IMR-90 (cell line): ENCODE measurements at regions not wholly inside any gene's neighbourhood (a gene's known extent, or its start where the extent isn't known, plus 50 kb on each side); places are given as distances from the start of the nearest gene placed in this dataset.

Source experiments
- ATAC-seq: fragments of 200-7000 bp; cut with Tn5 transposase; 2 replicates; pipeline ENCODE4 v1.9.1; 2020; ENCODE audit warnings: low read depth, mild to moderate bottlenecking, moderate library complexity
- BruUV-seq: library from RNA; stranded (reverse); fragments of 400-500 nt; replicated peaks from 2 replicates; lab custom pipeline; 2021; lab: Mats Ljungman, UMichigan
- CTCF ChIA-PET: fragments of 300-600 bp; formaldehyde crosslinking; extraction: SDS; loops from one replicate; lab custom pipeline; 2021; ENCODE audit warnings: antibody characterized with exemption; lab: Yijun Ruan, JAX
- POLR2A ChIA-PET: fragments of 300-600 bp; sonication (Branson Sonifier 250); formaldehyde crosslinking; loops from one replicate; lab custom pipeline; 2022; ENCODE audit warnings: antibody characterized with exemption; ENCODE audit not compliant: unreplicated experiment; lab: Charles Lee
- DNase-seq: peaks from one replicate; pipeline ENCODE4 v3.0.0; 2013
- H2AFZ ChIP-seq: replicated peaks from 2 replicates; pipeline ENCODE3; 2013; ENCODE audit warnings: low read length, mild to moderate bottlenecking; ENCODE audit not compliant: poor library complexity
- H2AK5ac ChIP-seq: 2 replicates; pipeline ENCODE4 v1.6.1; 2013; ENCODE audit warnings: low read depth, low read length, inconsistent platforms
- H2AK9ac ChIP-seq: replicated peaks from 2 replicates; pipeline ENCODE3; 2013; ENCODE audit warnings: mild to moderate bottlenecking, low read depth, low read length, moderate library complexity; ENCODE audit not compliant: poor library complexity
- H2BK120ac ChIP-seq: 2 replicates; pipeline ENCODE4 v1.6.1; 2013; ENCODE audit warnings: low read depth, low read length, inconsistent platforms
- H2BK15ac ChIP-seq: 3 replicates; pipeline ENCODE4 v1.6.1; 2013; ENCODE audit warnings: low read depth, low read length, inconsistent platforms
- H2BK20ac ChIP-seq: 2 replicates; pipeline ENCODE4 v1.6.1; 2013; ENCODE audit warnings: low read depth, mild to moderate bottlenecking, inconsistent platforms, low read length, moderate library complexity
- H2BK5ac ChIP-seq: 2 replicates; pipeline ENCODE4 v1.6.1; 2013; ENCODE audit warnings: mild to moderate bottlenecking, low read depth, low read length, inconsistent platforms; ENCODE audit not compliant: poor library complexity, severe bottlenecking
- H3K14ac ChIP-seq: replicated peaks from 2 replicates; pipeline ENCODE4 v1.6.1; 2013; ENCODE audit warnings: low read depth, low read length, inconsistent platforms
- H3K18ac ChIP-seq: 2 replicates; pipeline ENCODE4 v1.6.1; 2013; ENCODE audit warnings: low read depth, low read length, control low read depth
- H3K23ac ChIP-seq: 2 replicates; pipeline ENCODE4 v1.6.1; 2013; ENCODE audit warnings: low read depth, low read length, inconsistent platforms
- H3K27ac ChIP-seq: 2 replicates; pipeline ENCODE4 v1.5.1; 2013; ENCODE audit warnings: mild to moderate bottlenecking, control low read depth, low read length; ENCODE audit not compliant: insufficient read depth
- H3K27me3 ChIP-seq: 2 replicates; pipeline ENCODE4 v1.6.1; 2013; ENCODE audit warnings: low read length; ENCODE audit not compliant: control insufficient read depth, insufficient read depth
- H3K36me3 ChIP-seq: 2 replicates; pipeline ENCODE4 v1.6.1; 2013; ENCODE audit warnings: low read length, mixed read lengths; ENCODE audit not compliant: control insufficient read depth, insufficient read depth
- H3K4ac ChIP-seq: 2 replicates; pipeline ENCODE4 v1.6.1; 2013; ENCODE audit warnings: low read depth, low read length, inconsistent platforms
- H3K4me1 ChIP-seq: 2 replicates; pipeline ENCODE4 v1.6.1; 2013; ENCODE audit warnings: low read length, mixed read lengths; ENCODE audit not compliant: control insufficient read depth, insufficient read depth
- H3K4me2 ChIP-seq: 2 replicates; pipeline ENCODE4 v1.6.1; 2013; ENCODE audit warnings: low read depth, mild to moderate bottlenecking, control low read depth, low read length, moderate library complexity
- H3K4me3 ChIP-seq: 2 replicates; pipeline ENCODE4 v1.5.1; 2013; ENCODE audit warnings: low read depth, mild to moderate bottlenecking, control low read depth, low read length, moderate library complexity; ENCODE audit not compliant: insufficient read depth
- H3K56ac ChIP-seq: 2 replicates; pipeline ENCODE4 v1.6.1; 2013; ENCODE audit warnings: low read length, inconsistent platforms; ENCODE audit not compliant: insufficient read depth; ENCODE audit errors: extremely low read depth
- H3K79me1 ChIP-seq, 2 experiments: 2 replicates each; pipeline ENCODE4 v1.6.1; 2013; ENCODE audit warnings: low read length in 2 of 2, inconsistent platforms in 1 of 2, low read depth in 1 of 2
- H3K9ac ChIP-seq: 2 replicates; pipeline ENCODE4 v1.6.1; 2013; ENCODE audit warnings: low read depth, low read length, control low read depth
- H3K9me1 ChIP-seq: 2 replicates; pipeline ENCODE4 v1.6.1; 2013; ENCODE audit warnings: low read length, inconsistent platforms; ENCODE audit not compliant: insufficient read depth
- H3K9me3 ChIP-seq: 2 replicates; pipeline ENCODE4 v1.6.1; 2013; ENCODE audit warnings: low read length; ENCODE audit not compliant: control insufficient read depth, insufficient read depth
- H4K20me1 ChIP-seq: 2 replicates; pipeline ENCODE4 v1.6.1; 2013; ENCODE audit warnings: low read length, inconsistent platforms; ENCODE audit not compliant: insufficient read depth
- H4K5ac ChIP-seq: 2 replicates; pipeline ENCODE4 v1.6.1; 2013; ENCODE audit warnings: mild to moderate bottlenecking, low read depth, low read length, control low read depth
- H4K8ac ChIP-seq, 2 experiments: 2 replicates each; pipeline ENCODE4 v1.6.1; 2013; ENCODE audit warnings: low read depth in 2 of 2, low read length in 2 of 2, control low read depth in 1 of 2, inconsistent platforms in 1 of 2
- H4K91ac ChIP-seq: 2 replicates; pipeline ENCODE4 v1.6.1; 2013; ENCODE audit warnings: low read depth, low read length, inconsistent platforms; ENCODE audit not compliant: insufficient read depth
- BHLHE40 ChIP-seq: fragments of 150-350 bp; IDR thresholded peaks from 2 replicates; pipeline ENCODE4 v1.6.1; 2016; ENCODE audit warnings: mild to moderate bottlenecking, low read depth, low read length
- CEBPB ChIP-seq: IDR thresholded peaks from 2 replicates; pipeline ENCODE4 v1.6.1; 2012; ENCODE audit warnings: low read depth, low read length, improper control_type of control experiment
- CHD1 ChIP-seq: IDR thresholded peaks from 2 replicates; pipeline ENCODE4 v1.6.1; 2012; ENCODE audit warnings: low read depth, low read length, improper control_type of control experiment
- CTCF ChIP-seq: conservative IDR thresholded peaks from 2 replicates; pipeline ENCODE4 v1.5.1; 2012; ENCODE audit warnings: mild to moderate bottlenecking, low read depth, low read length, improper control_type of control experiment
- ELK1 ChIP-seq: fragments of 150-350 bp; IDR thresholded peaks from 2 replicates; pipeline ENCODE4 v1.6.1; 2016; ENCODE audit warnings: low read depth, mild to moderate bottlenecking, low read length, moderate library complexity, borderline replicate concordance
- FOS ChIP-seq: fragments of 150-350 bp; IDR thresholded peaks from 2 replicates; pipeline ENCODE4 v1.6.1; 2016; ENCODE audit warnings: low read depth, low read length
- MAFK ChIP-seq: IDR thresholded peaks from 2 replicates; pipeline ENCODE4 v1.6.1; 2012; ENCODE audit warnings: low read depth, low read length, improper control_type of control experiment
- NFE2L2 ChIP-seq: fragments of 150-350 bp; IDR thresholded peaks from 2 replicates; pipeline ENCODE4 v1.6.1; 2016; ENCODE audit warnings: low read depth, mild to moderate bottlenecking, low read length
- POLR2A ChIP-seq: IDR thresholded peaks from 2 replicates; pipeline ENCODE4 v1.6.1; 2012; ENCODE audit warnings: mild to moderate bottlenecking, low read depth, low read length
- RAD21 ChIP-seq: IDR thresholded peaks from 2 replicates; pipeline ENCODE4 v1.6.1; 2012; ENCODE audit warnings: low read length, improper control_type of control experiment
- RCOR1 ChIP-seq: IDR thresholded peaks from 2 replicates; pipeline ENCODE4 v1.6.1; 2012; ENCODE audit warnings: mild to moderate bottlenecking, low read length, improper control_type of control experiment; ENCODE audit not compliant: insufficient replicate concordance
- SMC3 ChIP-seq: fragments of 150-350 bp; IDR thresholded peaks from 2 replicates; pipeline ENCODE4 v1.6.1; 2016; ENCODE audit warnings: low read depth, mild to moderate bottlenecking, antibody characterized with exemption, low read length, moderate library complexity
- WGBS, 2 experiments: methylation state at CpG; one replicate each; pipeline versions ENCODE4 v1.1.5 to v1.1.7; 2013; ENCODE audit warnings: missing lambda C conversion rate in 2 of 2; ENCODE audit not compliant: insufficient read length in 1 of 2; ENCODE audit errors: extremely low coverage in 2 of 2; 5-methylcytosine and 5-hydroxymethylcytosine counted together
- dilution Hi-C: fragments of 300-500 bp; cut with HindIII; formaldehyde crosslinking; loops from one replicate; pipeline ENCODE4 v1.14.3; 2018; ENCODE audit warnings: low sequenced_read_pairs; ENCODE audit not compliant: unreplicated experiment
- in situ Hi-C: fragments of 300-500 bp; cut with MboI; formaldehyde crosslinking; loops from 3 replicates; pipeline ENCODE4 v1.14.3; 2019; ENCODE audit warnings: low sequenced_read_pairs, inconsistent platforms, mixed read lengths
- intact Hi-C: fragments of 100-400 bp; cut with micrococcal nuclease; formaldehyde crosslinking; loops from 2 replicates; pipeline ENCODE4 v1.10.0; 2022
- TF ChIP-seq, protein P1 (sequence below): fragments of 150-350 bp; IDR thresholded peaks from 2 replicates; pipeline ENCODE4 v1.6.1; 2017; ENCODE audit warnings: mild to moderate bottlenecking, antibody characterized with exemption, low read length, low read depth

GRCh38 chr13:53129864-53130393 is 101.3 kb downstream of the OLFM4 start:
- ATAC-seq (no peak), DNase-seq (no peak)
- Histone ChIP-seq H2BK20ac (no peak overlapping the region), H4K8ac (no peak overlapping the region), H2BK120ac (no peak overlapping the region), H2AK5ac (no peak overlapping the region), H3K36me3 (no peaks in the 10 kb centered on the region), H4K20me1 (no peaks in the 10 kb centered on the region), H3K27ac (no peak overlapping the region), H2AK9ac (no peak overlapping the region), H3K9ac (no peak overlapping the region), H3K18ac (no peak overlapping the region), H3K14ac (no peak overlapping the region), H3K4ac (no peak overlapping the region), H3K9me3 (peaks cover 4% of the 10 kb centered on the region), H3K56ac (no peak overlapping the region), H3K9me1 (no peaks in the 10 kb centered on the region), H3K23ac (no peak overlapping the region), H4K91ac (no peak overlapping the region), H3K4me2 (no peak overlapping the region), H3K79me1 (no peaks in the 10 kb centered on the region), H3K27me3 (no peaks in the 10 kb centered on the region), H3K4me3 (no peak overlapping the region), H2BK15ac (no peak overlapping the region), H2BK5ac (no peak overlapping the region), H3K4me1 (no peaks in the 10 kb centered on the region; the same call in 1 of the 2 replicates), H4K5ac (no peak overlapping the region), H2AFZ (no peak overlapping the region)
- intact Hi-C loops (no loop called here), in situ Hi-C loops (loop anchor here (25.0 kb wide), 1 partner anchor 518 kb away; no protein-coding TSS in a partner anchor), dilution Hi-C loops (no loop called here)
- no CpG with 5 or more reads among the region's 2 CpGs for WGBS, 2 experiments
- no peak for TF ChIP-seq ELK1
- no peak for TF ChIP-seq RAD21
- TF ChIP-seq, protein P1, sequence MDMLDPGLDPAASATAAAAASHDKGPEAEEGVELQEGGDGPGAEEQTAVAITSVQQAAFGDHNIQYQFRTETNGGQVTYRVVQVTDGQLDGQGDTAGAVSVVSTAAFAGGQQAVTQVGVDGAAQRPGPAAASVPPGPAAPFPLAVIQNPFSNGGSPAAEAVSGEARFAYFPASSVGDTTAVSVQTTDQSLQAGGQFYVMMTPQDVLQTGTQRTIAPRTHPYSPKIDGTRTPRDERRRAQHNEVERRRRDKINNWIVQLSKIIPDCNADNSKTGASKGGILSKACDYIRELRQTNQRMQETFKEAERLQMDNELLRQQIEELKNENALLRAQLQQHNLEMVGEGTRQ: no peak
- no peak for TF ChIP-seq POLR2A
- no peak for TF ChIP-seq RCOR1
- no peak for TF ChIP-seq CHD1
- no peak for TF ChIP-seq FOS
- TF ChIP-seq CTCF: no peak
- TF ChIP-seq MAFK: no peak
- no peak for TF ChIP-seq SMC3
- no peak for TF ChIP-seq BHLHE40
- no peak for TF ChIP-seq NFE2L2
- no peak for TF ChIP-seq CEBPB
- no TSS peak for BruUV-seq
- POLR2A ChIA-PET: no interaction called here
- CTCF ChIA-PET: no interaction called here
